ENCODE measurements at regions not wholly inside any gene's neighbourhood (a gene's known extent, or its start where the extent isn't known, plus 50 kb on each side); places are given as distances from the start of the nearest gene placed in this dataset.
"Not testable (repeated sequence)": the region's sequence is repeated elsewhere in the genome, so short reads cannot be mapped to it uniquely, and the experiment has no call there.

GRCh38 chr20:58579069-58579818 lies 64.0 kb upstream of the APCDD1L start:
- no peak for DNase-seq

- DNase-seq = no peak
These were observed 62.8 kb upstream of the APCDD1L start for GRCh38 chr20:58577871-58578598.

GRCh38 chr20:58577139-58577806 lies 62.1 kb upstream of the APCDD1L start:
- no peak for DNase-seq

- DNase-seq = peak; percentile 27
These were observed 61.4 kb upstream of the APCDD1L start for GRCh38 chr20:58576603-58576970.

GRCh38 chr20:58575776-58576602 lies 60.8 kb upstream of the APCDD1L start:
- DNase-seq = no peak

GRCh38 chr20:58574469-58574868 lies 59.3 kb upstream of the APCDD1L start:
- no peak for DNase-seq

- DNase-seq = no peak
These were observed 58.8 kb upstream of the APCDD1L start for GRCh38 chr20:58573986-58574385.

GRCh38 chr20:58573257-58573656 lies 58.1 kb upstream of the APCDD1L start:
- DNase-seq = no peak

GRCh38 chr20:58572428-58572763 lies 57.2 kb upstream of the APCDD1L start:
- DNase-seq = not testable (repeated sequence)

- no peak for DNase-seq
These were observed 56.7 kb upstream of the APCDD1L start for GRCh38 chr20:58571693-58572427.

GRCh38 chr20:58571356-58571692 lies 56.1 kb upstream of the APCDD1L start:
- DNase-seq = no peak

GRCh38 chr20:58570204-58570859 lies 55.1 kb upstream of the APCDD1L start:
- no peak for DNase-seq

GRCh38 chr20:58569241-58570125 lies 54.3 kb upstream of the APCDD1L start:
- no peak for DNase-seq

- no peak for DNase-seq
These were observed 53.5 kb upstream of the APCDD1L start for GRCh38 chr20:58568483-58569240.

GRCh38 chr20:58568126-58568482 lies 52.9 kb upstream of the APCDD1L start:
- DNase-seq = no peak

- DNase-seq = no peak
These were observed 52.2 kb upstream of the APCDD1L start for GRCh38 chr20:58567437-58567836.

- DNase-seq = no peak
These were observed 51.8 kb upstream of the APCDD1L start for GRCh38 chr20:58566981-58567380.

- no peak for DNase-seq
These were observed 50.4 kb upstream of the APCDD1L start for GRCh38 chr20:58565461-58566175.

All from COR-L47 (cell line).